Skeletal muscle tissue (tissue), 3 donors: ENCODE measurements at regions not wholly inside any gene's neighbourhood (a gene's known extent, or its start where the extent isn't known, plus 50 kb on each side); places are given as distances from the start of the nearest gene placed in this dataset.
"Not testable (repeated sequence)": the region's sequence is repeated elsewhere in the genome, so short reads cannot be mapped to it uniquely, and the experiment has no call there.

Source experiments
- H3K27ac ChIP-seq: one replicate; pipeline ENCODE4 v1.7.0; 2013; ENCODE audit warnings: mild to moderate bottlenecking, low read depth, low read length, inconsistent platforms
- H3K27me3 ChIP-seq, 3 donors: one replicate each; pipeline ENCODE4 v1.7.0; 2013; ENCODE audit warnings: low read length in 3 of 3; ENCODE audit not compliant: control insufficient read depth in 3 of 3, insufficient read depth in 3 of 3
- H3K36me3 ChIP-seq, 3 donors: one replicate each; pipeline ENCODE4 v1.7.0; 2013; ENCODE audit warnings: low read length in 3 of 3; ENCODE audit not compliant: control insufficient read depth in 3 of 3, insufficient read depth in 3 of 3
- H3K4me1 ChIP-seq, 3 donors: one replicate each; pipeline ENCODE4 v1.7.0; 2013; ENCODE audit warnings: low read length in 3 of 3, mild to moderate bottlenecking in 3 of 3; ENCODE audit not compliant: control insufficient read depth in 3 of 3, insufficient read depth in 3 of 3
- H3K4me3 ChIP-seq, 3 donors: one replicate each; pipeline ENCODE4 v1.7.0; 2013; ENCODE audit warnings: low read length in 3 of 3
- H3K9ac ChIP-seq, 3 donors: one replicate each; pipeline ENCODE4 v1.7.0; 2013; ENCODE audit warnings: low read length in 3 of 3, mild to moderate bottlenecking in 3 of 3, moderate library complexity in 2 of 3, low read depth in 1 of 3
- H3K9me3 ChIP-seq, 3 donors: one replicate each; pipeline ENCODE4 v1.7.0; 2013; ENCODE audit warnings: low read length in 3 of 3; ENCODE audit not compliant: control insufficient read depth in 3 of 3
- donor health status: Osteomylitis.

DNA sequence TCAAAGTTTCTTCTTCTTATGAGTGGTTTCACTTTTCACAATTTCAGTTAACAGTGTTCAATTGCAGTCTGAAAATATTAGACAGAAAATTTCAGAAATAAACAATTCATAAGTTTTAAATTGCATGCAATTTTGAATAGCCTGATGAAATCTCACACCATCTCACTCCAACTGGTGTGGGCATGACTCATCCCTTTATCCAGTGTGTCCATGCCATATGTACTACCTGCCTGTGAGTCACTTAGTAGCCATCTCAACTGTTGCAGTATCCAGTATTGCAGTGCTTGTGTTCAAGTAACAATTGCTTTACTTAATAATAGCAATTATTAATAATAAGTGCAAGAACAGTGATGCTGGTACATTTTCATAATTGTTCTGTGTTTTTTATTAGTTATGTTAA, 1202.5 kb downstream of the DSC3 start:
- Histone ChIP-seq H3K4me1 (no peaks in the 10 kb centered on the region), H3K27ac (no peak overlapping the region), H3K9ac (no peak overlapping the region), H3K36me3 (no peaks in the 10 kb centered on the region), H3K4me3 (no peak overlapping the region), H3K27me3 (no peaks in the 10 kb centered on the region), H3K9me3 (no peaks in the 10 kb centered on the region)

DNA sequence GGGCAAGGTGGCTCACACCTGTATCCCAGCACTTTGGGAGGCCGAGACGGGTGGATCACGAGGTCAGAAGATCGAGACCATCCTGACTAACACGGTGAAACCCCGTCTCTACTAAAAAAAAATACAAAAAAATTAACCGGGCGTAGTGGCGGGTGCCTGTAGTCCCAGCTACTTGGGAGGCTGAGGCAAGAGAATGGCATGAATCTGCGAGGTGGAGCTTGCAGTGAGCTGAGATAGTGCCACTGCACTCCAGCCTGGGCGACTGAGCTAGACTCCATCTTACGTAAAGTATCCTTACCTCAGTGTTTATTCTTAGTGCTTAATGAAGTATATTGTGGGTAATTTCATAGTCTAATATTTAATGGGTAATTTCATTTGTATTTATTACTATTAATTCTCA, 1203.6 kb downstream of the DSC3 start:
- not testable (repeated sequence) for H3K4me3 ChIP-seq, H3K9ac ChIP-seq, H3K9me3 ChIP-seq, H3K4me1 ChIP-seq, H3K27me3 ChIP-seq, H3K27ac ChIP-seq, H3K36me3 ChIP-seq

DNA sequence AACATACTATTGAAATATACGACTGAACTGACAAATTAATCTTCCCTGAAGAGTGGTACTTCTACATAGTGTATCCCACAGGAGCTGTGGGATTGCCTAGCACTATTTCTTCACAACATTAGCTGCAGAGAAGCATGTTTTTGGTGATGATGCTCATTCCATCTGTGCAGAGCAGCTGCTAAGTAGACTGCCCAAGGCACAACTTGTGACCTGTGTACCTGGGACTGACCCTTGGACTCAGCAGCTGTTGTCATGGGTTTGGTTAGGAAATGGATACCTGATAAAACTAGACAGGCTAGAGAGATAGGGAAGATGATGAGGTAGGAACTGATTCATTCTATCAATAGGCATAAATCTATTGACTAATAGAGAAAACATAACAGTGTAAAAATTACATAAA, 1204.0 kb downstream of the DSC3 start:
- Histone ChIP-seq H3K36me3 (no peaks in the 10 kb centered on the region), H3K9ac (no peak overlapping the region), H3K9me3 (no peaks in the 10 kb centered on the region), H3K27me3 (no peaks in the 10 kb centered on the region), H3K4me1 (no peaks in the 10 kb centered on the region), H3K4me3 (no peak overlapping the region), H3K27ac (no peak overlapping the region)

DNA sequence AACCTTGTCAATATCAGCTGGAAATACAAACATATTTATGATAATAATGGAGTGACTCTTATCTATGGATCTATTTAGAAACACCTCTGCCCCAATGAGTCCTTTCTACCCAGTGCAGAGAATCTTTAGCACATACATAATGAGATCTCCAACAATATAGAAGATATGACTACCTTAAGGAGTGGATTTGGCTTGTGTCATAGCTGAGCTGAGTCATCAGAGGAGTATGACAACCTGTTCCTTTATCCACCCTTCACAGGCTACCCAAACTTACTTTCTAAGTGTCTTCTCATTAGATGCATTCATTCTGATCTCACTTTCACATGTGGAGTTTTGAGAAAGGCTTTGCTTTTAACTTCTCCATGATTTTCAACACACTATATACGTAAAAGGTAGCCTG, 1218.9 kb downstream of the DSC3 start:
- H3K9ac ChIP-seq = no peak overlapping the region
- no peak overlapping the region for H3K4me3 ChIP-seq
- no peaks in the 10 kb centered on the region for H3K4me1 ChIP-seq
- no peaks in the 10 kb centered on the region for H3K36me3 ChIP-seq
- peaks cover 0 to 3% (median 0%) of the 10 kb centered on the region in 3 donors for H3K9me3 ChIP-seq
- H3K27ac ChIP-seq = no peak overlapping the region
- H3K27me3 ChIP-seq = no peaks in the 10 kb centered on the region

DNA sequence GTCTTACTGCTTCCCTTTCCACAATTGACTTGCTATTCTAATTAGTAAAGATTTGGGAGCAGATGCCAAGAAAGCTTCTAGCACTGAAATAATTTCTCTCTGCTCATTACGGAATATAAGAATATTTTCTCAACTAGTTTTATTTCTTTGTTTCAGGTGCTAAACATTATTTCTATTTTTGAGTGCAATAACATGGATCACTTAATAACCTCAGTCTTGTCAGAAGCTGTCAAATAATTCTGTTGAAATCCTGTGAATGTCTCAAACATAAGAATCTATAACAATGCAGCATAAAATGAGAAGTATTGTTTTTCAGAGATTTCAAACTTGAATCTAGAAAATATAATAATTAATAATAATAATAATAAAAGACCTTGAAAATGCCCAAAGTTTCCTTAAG, 1221.0 kb downstream of the DSC3 start:
- H3K27me3 ChIP-seq = no peaks in the 10 kb centered on the region
- no peak overlapping the region for H3K4me3 ChIP-seq
- no peaks in the 10 kb centered on the region for H3K4me1 ChIP-seq
- H3K9ac ChIP-seq = no peak overlapping the region
- no peak overlapping the region for H3K27ac ChIP-seq
- no peaks in the 10 kb centered on the region for H3K36me3 ChIP-seq
- no peaks in the 10 kb centered on the region for H3K9me3 ChIP-seq

DNA sequence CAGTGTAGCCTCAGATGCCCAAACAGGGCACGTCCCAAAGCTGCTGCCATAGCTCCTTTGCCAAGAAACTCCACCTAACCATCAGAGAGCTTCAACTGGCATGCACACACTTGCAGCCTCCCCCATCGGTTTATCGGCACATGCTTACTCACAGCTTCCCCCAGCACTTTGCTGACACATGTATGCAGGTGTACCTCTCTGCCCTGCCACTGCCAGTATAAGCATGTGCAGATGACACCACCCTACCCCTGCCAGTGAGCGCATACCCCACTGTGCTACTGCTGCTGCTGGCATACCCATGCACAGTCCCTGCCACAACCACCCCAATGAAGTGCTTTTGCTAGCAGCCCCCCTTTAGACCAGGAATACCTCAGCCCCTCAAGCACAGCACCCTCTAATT, 1231.0 kb downstream of the DSC3 start:
- no peaks in the 10 kb centered on the region for H3K36me3 ChIP-seq
- no peak overlapping the region for H3K9ac ChIP-seq
- H3K27me3 ChIP-seq = no peaks in the 10 kb centered on the region
- H3K4me3 ChIP-seq = no peak overlapping the region
- H3K4me1 ChIP-seq = no peaks in the 10 kb centered on the region
- H3K9me3 ChIP-seq = peaks cover 0 to 5% (median 2%) of the 10 kb centered on the region in 3 donors
- no peak overlapping the region for H3K27ac ChIP-seq

DNA sequence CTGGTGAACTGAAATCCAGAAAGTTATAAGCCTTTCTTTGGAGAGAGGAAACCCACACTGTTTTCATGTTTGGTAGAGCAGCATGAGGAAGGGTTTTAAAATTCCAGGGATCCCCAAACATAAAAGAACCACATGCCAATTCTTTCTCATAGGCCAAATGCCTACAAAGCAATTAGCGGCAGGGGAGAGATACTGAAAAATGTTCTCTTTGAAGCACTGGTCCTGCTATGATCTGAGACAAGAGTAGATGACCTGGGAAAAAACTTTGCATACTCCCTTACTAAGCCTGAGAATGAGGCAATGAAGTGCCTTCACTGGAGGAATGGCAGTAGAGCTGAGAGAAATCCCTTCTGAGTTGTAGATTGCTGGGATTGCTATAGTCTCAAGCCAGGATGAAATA, 1261.7 kb downstream of the DSC3 start:
- Histone ChIP-seq H3K9me3 (peaks cover 0 to 3% (median 2%) of the 10 kb centered on the region in 3 donors), H3K27me3 (no peaks in the 10 kb centered on the region), H3K36me3 (no peaks in the 10 kb centered on the region), H3K9ac (no peak overlapping the region), H3K4me1 (no peaks in the 10 kb centered on the region), H3K27ac (no peak overlapping the region), H3K4me3 (no peak overlapping the region)

DNA sequence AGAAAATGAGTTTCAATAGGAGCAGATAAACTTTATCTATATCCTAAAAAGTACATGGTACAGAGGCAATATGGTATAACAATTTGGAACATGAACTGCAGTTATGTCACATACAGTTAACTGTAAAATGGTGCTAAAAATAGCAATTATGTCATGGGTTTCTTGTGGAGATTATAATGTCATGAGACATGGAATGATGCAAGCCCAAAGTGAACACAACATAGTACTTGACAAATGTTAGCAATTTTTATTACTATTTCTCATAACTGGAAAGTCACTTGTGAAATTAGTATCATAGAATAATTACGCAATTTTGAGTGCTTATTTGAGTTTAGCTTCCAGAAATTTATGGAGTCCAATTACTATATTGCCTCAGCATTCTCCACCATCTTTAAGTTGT, 1263.4 kb downstream of the DSC3 start:
- Histone ChIP-seq H3K9me3 (peaks cover 0 to 3% (median 2%) of the 10 kb centered on the region in 3 donors), H3K4me1 (no peaks in the 10 kb centered on the region), H3K4me3 (no peak overlapping the region)

DNA sequence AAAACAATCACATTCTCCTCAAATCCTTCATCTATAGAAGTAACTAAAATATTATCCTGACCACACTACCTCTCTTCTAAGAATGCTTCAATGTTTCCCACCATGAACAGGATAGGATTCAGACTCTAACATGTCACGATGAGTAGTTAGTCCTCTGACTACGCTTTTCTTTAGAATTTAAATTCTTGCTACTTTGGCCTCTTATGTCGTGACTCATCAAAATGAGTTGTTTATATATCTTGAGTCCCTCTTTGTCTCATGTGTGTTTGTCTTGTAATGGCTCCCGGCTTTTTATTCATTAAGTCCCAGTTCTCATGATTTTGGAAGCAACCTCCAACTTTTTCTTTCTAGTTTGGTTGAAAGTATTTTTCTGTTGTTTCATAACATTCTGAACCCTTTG, 1289.2 kb downstream of the DSC3 start:
- no peaks in the 10 kb centered on the region for H3K4me1 ChIP-seq
- H3K9ac ChIP-seq = no peak overlapping the region
- no peaks in the 10 kb centered on the region for H3K27me3 ChIP-seq
- no peak overlapping the region for H3K27ac ChIP-seq
- no peaks in the 10 kb centered on the region for H3K36me3 ChIP-seq
- no peak overlapping the region for H3K4me3 ChIP-seq
- H3K9me3 ChIP-seq = no peaks in the 10 kb centered on the region

More for the DNA sequence above, 1263.4 kb downstream of the DSC3 start:
- no peak overlapping the region for H3K27ac ChIP-seq
- no peak overlapping the region for H3K9ac ChIP-seq
- H3K36me3 ChIP-seq = no peaks in the 10 kb centered on the region
- no peaks in the 10 kb centered on the region for H3K27me3 ChIP-seq

DNA sequence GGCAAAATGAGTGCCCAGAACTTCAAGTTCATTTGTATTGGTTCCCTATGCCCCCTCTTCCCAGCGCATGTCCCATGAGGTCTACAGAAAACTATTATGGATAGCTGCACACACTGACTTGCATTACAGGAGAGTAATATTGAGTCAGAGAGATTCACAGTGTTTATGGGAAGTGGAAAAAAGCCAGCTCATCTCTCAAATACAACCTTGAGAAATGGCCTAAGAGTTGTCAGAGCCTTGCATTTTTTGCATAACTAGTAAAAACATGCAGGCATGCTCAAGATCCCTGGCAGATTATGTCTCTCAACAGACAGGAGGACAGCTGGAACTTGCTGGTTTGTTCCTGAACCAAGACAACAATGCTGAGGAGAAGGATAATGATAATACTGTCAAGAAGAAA, 1292.8 kb downstream of the DSC3 start:
- Histone ChIP-seq H3K9me3 (no peaks in the 10 kb centered on the region), H3K36me3 (no peaks in the 10 kb centered on the region), H3K27me3 (no peaks in the 10 kb centered on the region), H3K9ac (no peak overlapping the region), H3K4me1 (no peaks in the 10 kb centered on the region), H3K27ac (no peak overlapping the region), H3K4me3 (no peak overlapping the region)

DNA sequence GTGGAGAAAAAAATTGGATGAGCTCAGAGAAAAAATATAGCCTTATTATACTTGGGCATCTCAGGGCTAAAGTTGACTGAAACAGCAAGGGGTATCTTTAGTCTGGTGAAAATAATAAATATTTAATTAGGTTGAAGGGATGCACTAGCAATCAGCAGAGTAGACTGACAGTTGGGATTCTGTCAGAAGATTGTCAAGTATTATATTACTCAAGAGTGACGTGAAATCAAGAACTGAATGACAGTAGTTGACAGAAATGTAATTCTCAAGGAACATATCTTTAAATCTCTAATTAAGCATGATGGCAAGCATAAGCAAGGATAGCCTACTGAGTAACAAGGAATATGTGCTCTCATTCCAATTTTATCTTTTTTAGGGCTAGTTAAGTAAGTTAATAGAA, 1301.1 kb downstream of the DSC3 start:
- no peaks in the 10 kb centered on the region for H3K9me3 ChIP-seq
- H3K4me3 ChIP-seq = no peak overlapping the region
- no peak overlapping the region for H3K27ac ChIP-seq
- H3K4me1 ChIP-seq = no peaks in the 10 kb centered on the region
- no peak overlapping the region for H3K9ac ChIP-seq
- H3K27me3 ChIP-seq = no peaks in the 10 kb centered on the region
- H3K36me3 ChIP-seq = no peaks in the 10 kb centered on the region
